GM18907 (cell line): ENCODE measurements at regions not wholly inside any gene's neighbourhood (a gene's known extent, or its start where the extent isn't known, plus 50 kb on each side); places are given as distances from the start of the nearest gene placed in this dataset.
A peak's percentile ranks its signal among the peaks of the same experiment; 100 is the strongest.

Source experiments
- ATAC-seq: cut with Tn5 transposase; IDR thresholded peaks from one replicate; pipeline ENCODE4 v1.9.1; 2021; ENCODE audit warnings: mild to moderate bottlenecking, moderate library complexity; ENCODE audit not compliant: unreplicated experiment

GRCh38 chr12:75844049-75844770 is 187.4 kb downstream of the PHLDA1 start:
- no peak for ATAC-seq

- ATAC-seq = no peak
Measured at GRCh38 chr12:75842090-75842489, 189.5 kb downstream of the PHLDA1 start.

- ATAC-seq = no peak
Measured at GRCh38 chr12:75840994-75841355, 190.6 kb downstream of the PHLDA1 start.

GRCh38 chr12:75838309-75838708 is 193.3 kb downstream of the PHLDA1 start:
- no peak for ATAC-seq

DNA sequence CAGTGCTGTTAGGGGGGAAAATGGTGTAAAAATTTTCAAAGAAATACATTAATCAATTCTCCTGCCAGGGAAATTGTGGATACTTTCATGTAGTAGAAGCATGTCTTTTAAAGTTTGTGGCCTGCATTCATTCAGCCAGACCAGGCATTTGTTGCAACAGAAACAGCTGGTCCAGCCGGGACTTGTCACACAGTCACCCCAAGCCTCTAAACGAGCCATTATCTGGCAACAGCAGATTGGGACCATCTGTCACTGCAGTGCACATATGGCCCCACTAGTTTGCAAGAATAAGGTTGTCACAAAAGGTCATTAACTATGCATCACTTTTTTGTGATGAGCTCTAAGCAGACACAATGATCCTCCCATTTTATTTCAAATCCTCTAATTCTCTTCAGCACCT is 193.9 kb downstream of the PHLDA1 start:
- ATAC-seq = no peak

- ATAC-seq = no peak
Measured at GRCh38 chr12:75836533-75836932, 195.0 kb downstream of the PHLDA1 start.

DNA sequence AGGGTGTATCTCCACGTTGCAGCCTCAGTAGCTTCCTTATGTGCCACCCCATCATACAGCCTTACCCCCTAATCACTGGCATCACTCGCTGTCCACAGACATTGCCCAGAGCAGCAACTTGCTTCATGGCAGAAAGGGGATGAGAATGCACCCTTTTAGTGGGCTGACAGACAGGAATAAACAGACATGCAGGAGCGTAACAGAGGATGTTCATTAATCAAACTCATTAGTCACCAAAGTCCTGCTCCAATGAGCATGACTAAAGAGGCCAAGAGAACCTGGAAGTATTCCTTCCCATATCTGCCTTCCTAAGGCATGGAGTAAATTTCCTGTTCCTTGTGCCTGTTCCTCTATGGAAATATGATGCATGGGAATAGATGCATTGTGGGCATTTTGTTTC is 197.0 kb downstream of the PHLDA1 start:
- no peak for ATAC-seq

DNA sequence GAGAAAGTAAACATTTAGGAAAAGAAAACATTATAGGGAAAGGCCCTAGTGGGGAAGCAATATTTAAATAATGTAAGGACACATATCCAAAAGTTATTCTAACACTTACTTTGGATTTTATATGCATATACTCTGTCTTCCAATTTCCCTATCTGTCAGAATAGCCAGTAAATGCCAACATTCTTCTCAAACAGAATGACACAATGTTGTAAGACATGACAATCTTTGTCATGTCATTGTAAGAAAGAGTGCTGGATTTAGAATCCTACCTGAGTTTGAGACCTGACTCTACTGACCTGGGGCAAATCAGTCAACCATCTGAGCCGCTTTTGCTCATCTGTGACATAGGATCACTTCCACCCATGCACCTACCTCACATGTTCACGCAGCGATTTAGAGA is 198.3 kb downstream of the PHLDA1 start:
- no peak for ATAC-seq

DNA sequence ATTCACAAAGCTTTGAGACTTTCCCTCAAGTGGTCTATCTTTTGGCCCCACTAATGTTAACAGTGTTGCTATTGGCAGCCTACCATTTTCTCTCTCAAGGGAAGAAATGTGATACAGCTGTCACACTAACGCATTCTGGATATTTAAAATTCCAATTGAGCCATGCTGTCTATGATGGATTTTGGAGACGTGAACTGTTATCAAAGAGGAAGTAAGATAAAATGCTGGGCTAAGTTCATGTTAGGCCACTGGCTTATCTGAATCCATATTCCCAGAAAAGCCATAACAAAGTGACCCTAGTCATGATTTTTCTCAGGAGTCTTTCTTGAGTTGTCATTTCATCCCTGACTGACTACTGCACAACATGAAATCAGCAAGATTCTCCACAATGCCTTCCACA is 200.2 kb downstream of the PHLDA1 start:
- no peak for ATAC-seq

DNA sequence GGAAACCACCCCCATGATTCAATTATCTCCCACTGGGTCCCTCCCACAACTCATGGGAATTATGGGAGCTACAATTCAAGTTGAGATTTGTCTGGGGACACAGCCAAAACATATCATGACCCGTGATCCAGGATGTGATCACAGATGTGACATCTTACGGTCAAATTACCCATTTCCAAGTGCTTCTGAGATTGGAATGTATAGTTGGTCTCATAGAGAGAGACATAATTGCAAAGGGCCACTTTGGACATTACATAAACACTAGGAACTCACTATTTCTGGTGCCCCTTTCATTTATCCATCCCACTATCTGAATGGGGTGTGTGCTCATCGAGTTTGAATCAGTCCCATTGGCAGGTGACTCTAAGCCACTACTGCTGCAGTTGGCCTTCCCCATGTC is 204.5 kb downstream of the PHLDA1 start:
- no peak for ATAC-seq

DNA sequence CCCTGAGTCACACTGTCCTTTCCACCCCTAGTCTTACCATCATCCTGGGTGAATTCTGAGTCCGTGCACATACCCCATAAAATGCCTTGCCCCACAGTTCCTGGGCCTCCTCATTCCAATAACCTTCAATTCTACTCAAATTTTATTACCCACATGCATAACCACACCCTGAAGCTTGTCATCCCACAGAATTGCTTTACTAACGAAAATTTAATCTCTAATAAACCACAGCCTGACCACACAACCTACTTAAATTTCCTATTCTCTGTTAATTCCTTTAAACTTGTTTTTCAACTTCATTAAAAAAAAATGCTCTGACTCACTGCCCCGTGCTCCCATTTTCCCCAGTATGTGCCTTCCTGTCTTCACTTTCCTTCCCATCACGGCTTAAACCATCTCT is 205.9 kb downstream of the PHLDA1 start:
- ATAC-seq = no peak

- no peak for ATAC-seq
Measured at GRCh38 chr12:75823475-75823874, 208.1 kb downstream of the PHLDA1 start.

DNA sequence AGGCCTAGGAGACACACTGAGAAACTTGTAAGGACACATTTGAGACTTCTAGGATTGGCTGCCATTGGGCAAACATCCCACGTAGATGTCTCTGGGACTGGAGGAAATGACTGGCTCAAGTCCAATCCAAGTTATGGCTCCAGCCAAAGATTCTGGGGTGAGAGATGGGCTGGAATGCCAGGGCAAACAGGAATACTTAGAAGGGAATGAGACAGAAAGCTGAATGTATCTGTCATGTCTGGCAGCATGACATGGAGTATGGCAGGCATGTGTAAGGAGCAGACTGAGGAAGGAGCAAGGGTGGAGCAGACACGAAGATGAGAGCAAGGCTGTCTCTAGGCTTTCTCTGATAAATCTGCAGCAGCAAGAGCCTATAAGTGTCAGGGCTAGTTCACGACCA is 209.2 kb downstream of the PHLDA1 start:
- no peak for ATAC-seq

- no peak for ATAC-seq
Measured at GRCh38 chr12:75820848-75821578, 210.6 kb downstream of the PHLDA1 start.

GRCh38 chr12:75820071-75820470 is 211.5 kb downstream of the PHLDA1 start:
- ATAC-seq = no peak

DNA sequence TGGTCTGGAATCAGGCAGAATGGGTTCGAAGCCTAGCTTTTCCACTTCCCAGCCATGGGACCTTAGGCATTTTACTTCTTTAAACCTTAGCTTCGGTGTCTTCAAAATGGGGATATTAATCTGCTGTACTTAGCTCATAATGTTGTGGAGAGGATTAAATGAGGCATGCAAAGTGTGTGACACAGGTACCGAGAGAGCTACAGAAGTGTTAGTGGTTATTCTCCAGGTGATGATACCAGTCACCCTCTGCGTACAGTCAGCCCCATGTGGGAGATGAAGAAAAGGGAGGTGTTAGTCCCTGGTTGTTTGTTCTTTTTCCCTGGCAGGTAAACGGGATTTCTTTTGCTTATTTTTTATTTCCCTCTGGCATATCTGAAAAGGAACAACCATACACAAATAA is 212.1 kb downstream of the PHLDA1 start:
- ATAC-seq = no peak

DNA sequence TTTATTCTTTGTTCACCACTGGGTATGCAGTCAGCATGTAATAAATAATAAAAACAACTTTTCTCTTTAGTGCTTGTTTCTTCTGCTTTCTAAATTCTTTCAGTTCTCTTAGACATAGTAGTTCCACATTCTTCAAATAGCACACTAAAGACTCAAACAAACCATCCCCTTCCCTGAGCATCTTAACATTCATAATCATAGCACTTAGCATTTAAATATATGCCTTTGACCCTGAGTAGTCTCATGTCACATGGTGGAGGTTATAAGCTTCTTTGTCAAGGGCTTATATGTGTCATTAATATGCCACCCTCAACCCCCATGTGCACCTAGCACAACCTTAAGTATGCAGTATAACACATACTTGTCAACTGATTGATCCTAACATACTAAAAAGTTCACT is 212.7 kb downstream of the PHLDA1 start:
- no peak for ATAC-seq

DNA sequence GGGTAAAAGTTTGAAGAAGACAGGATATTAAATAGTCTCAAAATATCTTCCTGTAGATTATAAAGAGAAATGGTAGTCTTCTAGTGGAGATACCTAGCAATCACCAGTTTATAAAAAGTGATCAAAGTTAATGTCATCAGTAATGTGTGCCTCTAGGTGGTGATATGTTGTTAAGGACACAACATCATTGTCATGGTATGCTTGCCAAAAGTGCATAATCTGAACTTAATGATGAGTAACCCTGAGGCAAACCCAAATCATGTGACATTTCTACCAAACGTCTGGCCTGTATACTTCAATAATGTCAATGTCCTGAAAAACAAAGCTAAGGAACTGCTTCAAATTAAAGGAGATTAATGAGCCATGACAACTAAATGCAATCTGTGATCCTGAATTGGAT is 214.7 kb downstream of the PHLDA1 start:
- no peak for ATAC-seq

DNA sequence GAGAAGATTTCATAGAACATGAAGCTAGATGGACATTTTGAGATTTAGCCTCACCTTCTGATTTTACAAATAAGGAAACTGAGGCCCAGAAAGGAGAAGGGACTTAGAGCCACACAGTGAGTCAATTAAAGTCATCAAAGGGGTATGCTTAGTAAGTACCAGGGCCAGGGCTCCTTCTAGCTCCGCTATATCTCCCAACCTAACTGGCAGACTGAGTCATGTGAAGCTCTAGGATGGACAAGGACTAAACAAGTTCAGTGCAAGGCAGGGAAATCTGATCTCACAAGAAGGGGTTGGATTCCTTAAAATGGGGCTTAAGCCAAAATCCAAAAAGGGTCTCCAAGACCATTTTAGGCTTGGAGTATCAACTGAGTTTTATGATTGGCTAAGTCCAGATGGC is 215.8 kb downstream of the PHLDA1 start:
- ATAC-seq = no peak

DNA sequence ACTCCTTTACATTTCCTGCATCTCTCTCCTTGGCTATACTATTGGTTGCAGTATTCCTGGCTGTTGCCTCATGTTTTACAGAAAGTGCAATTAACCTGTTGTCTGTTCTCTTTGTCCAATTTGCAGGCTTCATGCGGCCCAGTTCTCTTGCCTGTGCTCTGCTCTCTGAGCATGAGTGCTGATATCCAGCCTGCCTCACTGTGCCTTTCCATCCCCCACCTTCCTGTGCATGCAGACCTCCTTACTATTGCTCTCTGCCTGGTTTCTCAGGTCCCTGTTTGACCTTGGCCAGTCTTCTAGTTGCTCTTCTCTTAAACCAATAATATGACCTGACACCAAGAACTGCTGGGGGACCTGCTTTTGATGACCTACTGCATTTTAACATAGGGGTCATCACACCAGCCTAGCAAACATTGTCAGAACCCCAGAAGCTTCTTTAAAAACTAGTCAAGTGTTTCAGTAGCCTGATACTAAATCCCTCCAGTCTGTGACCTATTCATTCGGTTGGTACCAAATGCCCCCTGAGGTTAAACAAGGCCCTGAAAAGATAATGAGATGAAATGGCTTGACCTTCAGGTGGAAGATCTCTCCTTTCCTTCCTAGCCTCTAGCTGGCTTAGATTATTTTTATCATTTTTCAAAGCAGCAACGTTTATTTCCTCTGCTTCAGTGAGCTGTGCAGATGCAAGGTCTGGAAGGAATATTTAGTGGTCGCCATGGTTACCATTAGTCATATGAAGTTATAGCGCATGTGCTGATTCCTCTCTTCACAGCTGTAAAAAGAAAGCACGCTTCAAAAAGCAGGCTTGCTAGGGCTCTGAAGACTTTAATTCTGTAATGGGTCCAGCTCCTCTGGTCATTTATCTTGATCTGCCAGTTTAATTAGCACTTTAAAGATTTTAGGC is 216.5 kb downstream of the PHLDA1 start:
- peak; percentile 59 for ATAC-seq

DNA sequence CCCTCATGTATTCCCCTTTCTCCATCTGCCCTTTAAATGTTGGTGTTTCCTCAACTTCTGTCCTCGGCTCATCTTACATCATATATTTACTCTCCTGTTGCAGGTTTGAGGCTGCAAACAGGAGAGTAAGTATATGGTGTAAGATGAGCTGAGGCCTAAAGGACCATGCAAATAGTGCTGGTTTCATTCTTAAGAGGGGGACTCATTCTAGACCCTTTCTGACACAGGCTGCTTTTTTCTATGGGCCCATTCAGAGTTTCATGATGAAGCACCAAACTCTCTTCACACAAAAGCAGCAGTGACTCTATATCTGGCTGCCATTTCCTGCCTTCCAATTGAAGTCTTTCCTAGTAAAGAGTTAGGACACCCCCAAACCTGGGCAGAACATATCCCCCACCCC is 218.5 kb downstream of the PHLDA1 start:
- no peak for ATAC-seq
